Skin of body (tissue), 1 donor: ENCODE measurements at regions not wholly inside any gene's neighbourhood (a gene's known extent, or its start where the extent isn't known, plus 50 kb on each side); places are given as distances from the start of the nearest gene placed in this dataset.

ENCODE experiments used
- DNase-seq: peaks from one replicate; lab custom pipeline; 2025; lab: John Stamatoyannopoulos, UW

DNA sequence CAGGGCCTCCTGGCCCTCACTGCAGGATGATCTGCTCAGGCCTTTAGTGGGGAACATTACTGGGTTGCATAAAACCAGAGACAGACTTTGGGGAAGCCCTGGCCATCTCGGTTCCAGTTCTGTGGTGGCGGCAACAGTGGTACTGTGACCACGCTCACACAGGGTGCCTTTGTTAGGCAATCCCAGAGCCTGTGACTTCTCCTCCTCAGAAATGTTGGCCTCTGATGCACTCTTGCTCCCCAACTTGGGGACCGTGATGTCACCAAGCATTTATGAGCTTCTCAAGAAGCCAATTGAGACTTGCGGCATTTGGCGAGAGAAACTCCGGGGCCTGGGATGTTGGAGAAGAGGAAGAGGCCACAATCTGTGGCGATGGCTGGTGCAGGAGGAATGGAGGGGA lies 80.9 kb upstream of the PKDCC start:
- DNase-seq, result peak; percentile 42

DNA sequence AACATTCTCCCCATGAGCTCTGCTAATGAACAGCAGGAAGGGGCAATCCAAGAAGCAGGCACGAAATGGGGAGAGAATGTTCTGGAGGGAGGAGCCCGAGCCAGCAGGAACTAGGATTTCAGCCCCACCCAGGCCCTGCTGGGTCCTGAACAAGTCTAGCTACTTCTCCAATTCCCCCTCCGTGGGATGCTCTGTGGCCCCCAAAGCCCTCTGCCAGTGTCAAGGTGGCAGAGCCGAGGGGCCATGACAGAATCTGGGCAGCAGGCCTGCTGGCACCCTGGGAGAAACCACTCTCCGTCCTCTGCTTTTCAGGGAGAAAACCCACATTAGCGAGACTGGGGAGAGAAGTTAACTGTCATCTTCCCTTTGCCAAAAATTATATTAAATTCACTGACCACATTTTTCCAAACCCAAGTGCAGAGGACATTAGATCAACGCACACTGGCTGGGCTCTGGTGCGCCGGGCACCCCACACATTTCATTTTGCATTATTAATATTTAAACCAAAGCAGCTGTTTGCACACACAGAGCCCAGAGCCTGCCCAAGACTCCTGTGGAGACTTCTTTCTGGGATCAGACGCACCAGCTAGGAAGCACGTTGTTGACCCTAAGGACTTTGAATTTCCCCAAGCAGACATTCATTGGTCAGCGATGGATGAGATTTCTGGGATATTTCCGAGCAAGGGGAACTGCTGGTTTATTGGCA lies 80.2 kb upstream of the PKDCC start:
- DNase-seq, result peak; percentile 45

DNA sequence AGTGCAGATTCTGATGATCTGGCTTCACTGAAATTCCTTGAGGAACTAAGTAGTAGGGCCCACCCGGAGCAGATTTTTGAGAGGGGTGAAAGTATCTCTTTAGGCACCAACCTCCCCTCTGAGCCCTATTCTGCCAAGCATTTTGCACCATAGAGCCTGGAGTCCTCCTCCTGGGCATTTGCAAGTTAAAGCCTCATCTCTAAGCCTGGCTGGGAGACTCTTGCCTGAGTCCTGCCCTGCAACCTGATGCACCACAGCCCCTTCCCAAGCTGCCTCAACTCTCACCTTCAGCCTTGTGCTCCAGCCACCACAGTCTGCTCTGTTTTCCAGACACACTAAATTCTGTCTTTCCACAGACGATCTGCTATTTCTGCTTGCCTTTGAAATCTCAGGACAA lies 79.6 kb upstream of the PKDCC start:
- DNase-seq, result no peak

DNA sequence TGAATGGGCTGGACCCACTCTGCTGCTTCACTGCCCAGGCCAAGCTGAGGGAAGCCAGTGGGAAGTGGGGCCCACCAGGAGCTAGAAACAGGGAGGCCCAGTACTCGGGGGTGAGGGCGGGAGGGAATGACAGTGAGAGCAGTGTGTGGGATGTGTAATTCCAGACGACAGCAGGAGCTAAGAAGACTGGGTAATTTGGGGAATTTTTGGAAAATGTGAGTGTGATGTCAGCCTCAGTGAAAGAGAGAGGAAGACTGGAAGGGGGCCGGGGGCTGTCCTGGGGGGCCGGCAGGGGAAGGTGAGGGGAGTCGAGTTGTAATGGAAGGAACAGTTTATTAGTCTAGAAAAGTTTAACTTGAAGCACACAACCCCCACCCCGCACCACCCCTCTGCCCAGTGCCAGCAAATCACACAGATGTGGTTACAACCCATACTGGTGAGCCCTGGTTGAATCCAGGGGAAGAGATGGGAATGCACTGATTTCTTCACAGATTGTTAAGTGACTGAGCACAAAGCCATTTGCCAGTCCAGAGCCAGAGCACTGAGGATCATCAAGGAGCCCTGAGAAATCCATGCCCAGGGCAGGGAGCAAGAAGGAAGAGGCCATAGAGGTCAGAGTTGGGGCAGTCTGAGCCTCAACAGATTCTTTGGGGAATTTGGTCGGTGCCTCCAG lies 76.7 kb upstream of the PKDCC start:
- no peak for DNase-seq

DNA sequence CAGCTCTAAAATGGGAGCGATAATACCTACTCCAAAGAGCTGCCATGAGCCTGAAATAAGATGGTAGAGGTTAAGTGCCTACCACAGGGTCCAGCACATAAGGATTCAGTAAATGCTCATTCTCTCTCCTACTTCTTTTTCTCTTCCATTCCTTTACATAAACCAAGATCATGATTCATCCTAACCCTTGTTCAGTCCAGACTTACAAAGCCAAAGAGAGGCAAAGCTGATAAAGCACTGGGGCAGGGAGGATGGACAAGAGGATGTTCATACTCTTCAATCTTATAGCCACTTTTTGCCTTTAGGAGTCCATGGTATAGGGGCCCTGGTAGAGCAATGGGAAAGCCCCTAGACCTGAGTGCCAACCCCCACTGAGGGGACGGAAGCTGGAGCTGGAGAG lies 75.6 kb upstream of the PKDCC start:
- DNase-seq, result no peak

DNA sequence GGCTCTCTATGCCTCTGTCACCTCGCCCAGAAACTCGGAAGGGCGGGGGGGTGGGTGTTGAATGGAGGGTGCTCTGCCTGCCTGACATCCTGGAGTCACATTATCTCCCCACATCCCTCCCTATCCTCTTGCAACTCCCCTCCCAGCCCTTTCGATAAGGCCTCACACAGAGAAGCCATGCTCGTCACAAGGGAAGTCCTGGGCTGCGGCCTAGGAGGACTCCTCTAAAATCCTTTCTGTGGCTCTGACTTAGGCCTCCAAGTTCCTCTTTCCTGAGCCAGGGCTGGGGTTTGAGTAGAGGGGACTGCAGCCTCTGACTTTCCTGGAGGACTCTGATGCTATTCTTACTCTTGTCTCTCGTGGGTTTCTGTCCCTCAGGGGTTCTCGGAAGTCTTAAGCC lies 75.0 kb upstream of the PKDCC start:
- DNase-seq, result no peak

DNA sequence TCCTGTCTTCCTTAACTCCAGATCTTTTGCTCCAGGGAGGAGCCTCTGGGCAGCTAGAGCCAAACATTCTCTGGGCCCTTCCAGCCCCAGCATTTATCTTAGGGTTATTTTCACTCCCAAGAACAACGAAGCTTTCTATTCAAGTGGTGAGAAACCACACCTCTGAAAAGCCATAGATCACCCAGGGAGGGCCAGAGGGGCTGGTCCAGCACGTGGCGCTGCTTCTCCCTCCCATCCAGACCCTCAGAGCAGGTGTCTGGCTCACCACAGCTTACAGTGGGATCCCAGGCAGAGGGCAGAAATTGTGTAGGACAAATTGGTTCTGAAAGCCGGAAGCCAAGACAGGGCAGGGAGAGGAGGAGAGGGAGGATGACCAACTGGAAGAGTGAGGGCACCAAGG lies 74.0 kb upstream of the PKDCC start:
- DNase-seq, result no peak

DNA sequence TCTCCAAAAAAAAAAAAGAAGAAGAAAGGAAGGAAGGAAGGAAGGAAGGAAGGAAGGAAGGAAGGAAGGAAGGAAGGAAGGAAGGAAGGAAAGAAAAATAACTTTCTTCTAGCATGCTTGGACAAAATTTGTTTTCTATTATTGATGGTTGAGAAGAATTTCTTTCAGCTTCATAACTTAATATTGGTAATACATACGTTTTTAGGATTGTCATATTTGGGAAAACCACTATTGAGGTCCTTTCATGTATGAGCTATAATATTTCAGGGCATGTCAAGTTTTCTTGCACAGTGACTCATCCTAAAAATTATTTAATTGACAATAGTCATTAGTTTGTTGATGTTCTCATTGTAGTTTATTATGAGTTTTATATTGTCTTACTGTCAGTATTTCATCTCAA lies 66.4 kb upstream of the PKDCC start:
- no peak for DNase-seq

DNA sequence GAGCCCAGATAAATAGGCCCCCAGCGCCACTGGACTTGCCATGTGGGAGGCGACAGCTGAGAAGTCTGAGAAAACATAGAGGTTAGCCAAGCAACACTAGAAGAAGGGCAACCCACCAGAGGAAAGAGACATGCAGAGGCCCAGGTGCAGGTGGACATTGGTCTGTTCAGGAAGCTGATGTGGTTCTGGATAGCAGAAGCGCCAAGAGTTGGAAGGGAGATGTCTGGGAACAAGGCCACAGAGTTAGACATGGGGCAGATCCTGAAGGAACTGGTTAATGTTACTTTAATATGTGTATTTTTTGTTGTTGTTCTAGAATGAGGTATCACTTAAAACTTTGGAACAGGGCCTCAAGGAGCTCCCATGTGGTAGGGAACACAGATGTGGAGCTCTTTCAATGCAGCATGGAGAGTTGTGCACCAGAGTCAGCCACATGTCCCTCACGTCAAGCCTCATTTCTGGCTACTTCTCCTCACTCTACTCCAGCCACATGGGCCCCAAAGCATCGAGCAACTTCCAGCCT lies 62.2 kb upstream of the PKDCC start:
- no peak for DNase-seq

DNA sequence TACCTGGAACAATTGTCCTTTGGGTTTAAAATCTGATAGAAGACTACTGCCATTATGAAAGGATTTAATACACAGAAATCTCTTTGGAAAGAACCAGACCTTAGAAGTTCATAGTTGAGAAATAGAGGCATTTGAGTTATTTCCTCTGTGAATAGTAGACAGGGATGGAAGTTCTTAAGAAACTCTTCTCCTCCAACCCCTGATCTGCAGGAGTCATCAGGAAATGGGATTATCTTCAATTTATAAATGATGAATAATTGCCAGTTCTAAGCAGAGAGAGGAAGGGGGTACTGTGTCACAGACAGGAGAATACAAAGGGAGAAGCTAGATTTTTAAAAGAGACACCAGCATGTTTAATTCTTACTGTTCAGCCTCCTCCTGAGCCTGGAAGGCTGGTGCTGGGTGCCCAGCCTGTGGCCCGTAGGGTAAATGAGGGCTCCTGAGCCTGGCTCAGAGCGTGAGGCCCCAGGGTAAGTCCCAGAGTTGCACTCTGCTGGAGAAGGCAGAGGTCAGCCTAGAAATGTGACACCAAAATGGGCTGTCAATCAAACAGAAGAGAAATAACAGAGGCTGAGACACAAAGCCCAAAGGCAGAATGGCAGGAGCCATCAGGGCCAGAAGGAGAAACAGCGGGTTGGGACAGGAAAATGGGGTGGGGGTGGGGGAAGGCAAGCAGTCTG lies 58.2 kb upstream of the PKDCC start:
- no peak for DNase-seq

DNA sequence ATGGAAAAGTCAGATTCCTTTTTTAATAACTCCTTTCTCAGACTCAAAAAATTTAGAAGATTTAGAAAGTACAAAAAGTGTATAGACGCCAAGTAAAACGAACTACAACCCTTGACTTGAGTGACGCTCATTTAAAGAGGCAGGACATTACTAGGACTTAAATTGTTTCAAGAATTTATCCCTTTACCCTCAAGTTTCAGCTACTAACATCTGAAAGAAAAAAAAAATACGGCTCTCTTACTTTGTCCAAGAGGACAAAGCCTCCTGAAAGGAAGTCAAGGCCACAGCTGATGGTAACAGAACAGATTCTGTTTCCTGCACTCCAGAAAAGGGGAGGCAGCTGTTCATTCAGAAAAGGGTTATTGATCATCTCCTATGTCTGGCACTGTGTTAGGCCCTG lies 57.6 kb upstream of the PKDCC start:
- no peak for DNase-seq

DNA sequence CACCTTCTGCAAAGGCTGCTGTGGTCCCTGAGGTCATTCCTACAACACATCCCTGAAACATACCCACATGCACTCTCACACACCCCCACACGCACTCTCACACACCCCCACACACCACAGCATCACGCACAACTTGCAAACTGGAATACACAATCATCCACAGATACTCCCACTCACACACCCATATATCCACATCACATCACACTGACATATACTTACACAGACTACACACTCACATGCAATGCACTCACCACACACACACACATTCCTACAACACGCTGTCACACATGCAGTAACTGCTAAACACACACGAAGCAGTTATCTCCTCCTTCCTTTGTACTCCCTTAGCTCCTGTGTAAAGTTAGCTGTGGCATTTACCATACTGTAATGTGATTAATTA lies 57.1 kb upstream of the PKDCC start:
- DNase-seq, result peak; percentile 41

DNA sequence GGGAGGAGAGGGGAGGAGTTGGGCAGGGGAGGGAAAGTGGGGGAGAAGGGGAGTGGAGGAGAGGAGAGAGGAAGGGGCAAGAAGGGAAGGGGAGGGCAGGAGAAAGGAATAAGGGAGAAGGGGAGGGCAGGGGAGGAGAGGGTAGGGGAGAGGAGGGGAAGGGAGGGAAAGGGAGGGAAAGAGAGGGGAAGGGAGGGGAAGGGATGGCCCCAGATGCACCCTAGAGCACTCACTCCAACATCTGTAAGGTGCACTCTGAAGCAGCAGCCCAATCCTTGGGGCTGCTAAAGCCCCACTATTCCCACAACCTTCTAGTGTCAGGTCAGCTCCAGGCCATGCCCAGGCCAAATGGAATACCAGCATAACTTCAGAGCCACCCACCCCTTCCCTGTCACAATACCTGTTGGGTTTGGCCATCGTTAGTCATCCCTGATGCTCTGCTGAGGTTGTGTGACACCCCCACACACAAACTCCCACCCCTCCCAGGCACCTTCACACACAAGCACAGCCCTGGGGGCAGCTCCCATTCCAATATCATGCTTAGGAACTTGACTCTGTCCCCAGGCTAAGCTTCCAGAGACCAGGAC lies 55.7 kb upstream of the PKDCC start:
- no peak for DNase-seq

DNA sequence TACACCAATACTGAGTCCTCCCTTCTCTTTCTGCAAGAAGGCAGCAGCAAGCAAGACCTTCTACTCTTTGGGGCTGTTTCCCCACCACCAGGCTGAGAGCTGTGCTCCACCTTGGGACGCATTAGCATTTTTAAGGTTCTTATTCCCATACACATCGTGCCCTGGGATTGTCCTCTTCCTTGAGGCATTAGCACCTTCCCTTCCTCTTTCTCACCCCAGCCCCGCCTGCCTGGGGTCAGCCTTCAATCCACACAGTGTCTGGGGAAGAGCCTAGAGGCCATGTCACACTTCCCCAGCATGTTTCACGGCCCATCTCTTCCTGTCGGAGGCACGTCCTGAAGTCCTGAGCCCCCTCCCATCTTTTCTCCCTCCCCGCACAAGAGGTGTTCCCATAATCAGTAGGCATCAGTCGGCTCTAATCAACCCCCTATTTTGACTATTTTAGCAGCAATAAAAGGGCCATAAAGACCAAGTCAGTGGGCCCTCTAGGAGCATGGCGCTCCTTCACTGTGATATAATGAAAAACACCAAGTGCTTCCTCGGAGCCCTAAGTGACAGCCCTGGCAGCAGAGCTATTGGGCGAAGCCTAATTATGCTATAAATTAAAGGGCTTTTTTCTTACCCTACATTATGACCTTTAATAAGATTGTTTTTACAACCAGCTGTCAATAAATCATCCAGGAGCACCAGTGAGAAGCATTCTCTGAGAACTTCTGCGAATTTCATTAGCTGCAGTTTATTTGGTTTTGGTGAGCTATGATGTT lies 55.0 kb upstream of the PKDCC start:
- DNase-seq, result no peak

DNA sequence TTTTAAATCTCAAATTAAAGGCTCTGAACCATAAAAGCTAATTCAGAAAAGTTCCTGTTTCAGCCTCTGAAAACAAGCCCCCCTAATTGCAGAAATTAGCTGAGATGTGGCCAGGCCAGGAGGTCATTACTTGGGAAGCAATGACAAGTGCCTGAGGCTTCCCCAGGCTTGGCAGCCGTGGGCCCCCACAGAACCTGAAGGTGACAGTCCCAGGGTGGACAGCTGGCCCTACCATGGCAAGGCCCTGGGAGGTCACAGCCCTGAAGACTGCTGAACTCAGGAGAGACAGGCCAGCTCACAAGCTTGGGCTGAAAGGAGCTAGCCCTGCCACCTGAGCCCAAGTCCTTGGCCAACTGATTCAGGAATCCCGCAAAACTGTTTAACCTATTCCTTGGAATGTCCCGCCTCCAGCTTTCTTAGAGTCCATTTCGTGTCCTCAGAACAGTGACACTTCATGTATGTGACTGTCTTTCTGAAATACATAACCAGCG lies 54.3 kb upstream of the PKDCC start:
- no peak for DNase-seq

DNA sequence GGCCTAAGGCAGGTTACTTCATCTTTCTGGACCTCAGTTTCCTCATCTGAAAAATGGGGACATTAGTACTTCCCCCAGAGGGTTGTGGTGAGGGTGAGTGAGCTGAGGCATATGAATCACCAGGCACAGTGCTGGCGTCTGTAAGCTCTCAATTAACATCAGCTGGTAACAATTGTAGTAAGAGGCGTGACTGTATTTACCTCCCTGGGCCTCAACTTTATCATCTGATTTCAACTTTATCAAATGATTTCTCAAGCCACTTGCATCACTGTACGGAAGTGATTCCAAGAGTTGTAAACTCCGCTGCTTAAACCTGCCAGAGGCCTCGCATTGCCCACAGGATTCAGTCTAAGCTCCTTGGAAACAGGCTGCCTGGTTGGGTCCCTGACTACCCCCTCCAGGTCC lies 53.6 kb upstream of the PKDCC start:
- peak; percentile 55 for DNase-seq

DNA sequence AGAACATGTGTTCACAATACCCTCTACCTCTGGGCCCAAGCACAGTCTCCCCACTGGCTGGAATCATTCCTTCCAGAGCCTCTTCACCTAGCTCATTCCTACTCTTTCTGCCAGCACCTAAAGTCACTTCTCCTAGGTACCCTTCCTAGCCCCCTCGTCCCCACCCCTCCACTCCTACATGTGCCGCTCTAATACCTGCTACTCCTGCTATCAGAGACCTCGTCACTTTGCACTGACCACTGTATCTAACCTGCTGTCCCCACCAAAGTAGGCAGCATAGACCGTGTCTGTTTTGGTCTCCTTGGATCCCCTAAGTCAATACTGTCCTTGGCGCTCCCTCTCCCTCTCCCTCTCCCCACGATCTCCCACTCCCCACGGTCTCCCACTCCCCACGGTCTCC lies 53.2 kb upstream of the PKDCC start:
- no peak for DNase-seq

DNA sequence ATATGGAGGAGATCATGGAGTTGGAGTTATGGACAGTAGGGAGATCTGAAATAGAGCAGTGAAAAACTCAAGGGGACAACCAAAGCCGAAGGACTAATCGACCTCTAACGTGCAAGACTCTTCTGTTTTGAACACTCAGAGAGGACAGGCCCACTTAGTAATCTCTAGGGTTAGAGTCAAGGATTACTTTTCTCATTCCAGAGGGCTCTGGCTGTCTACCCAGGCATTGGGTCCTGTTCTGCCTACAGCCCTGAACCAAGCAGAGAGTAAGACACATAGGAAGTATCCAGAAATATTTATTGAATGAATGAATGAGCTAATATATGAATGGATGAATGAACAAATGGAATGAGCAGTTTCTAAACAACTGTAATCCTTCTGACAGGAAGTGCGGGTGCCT lies 50.3 kb upstream of the PKDCC start:
- no peak for DNase-seq
